Left lung (tissue), 4 donors: ENCODE measurements at regions not wholly inside any gene's neighbourhood (a gene's known extent, or its start where the extent isn't known, plus 50 kb on each side); places are given as distances from the start of the nearest gene placed in this dataset.
"Not testable (repeated sequence)": the region's sequence is repeated elsewhere in the genome, so short reads cannot be mapped to it uniquely, and the experiment has no call there.

ENCODE experiments used
- ATAC-seq: fragments of 200-7000 bp; cut with Tn5 transposase; one replicate; pipeline ENCODE4 v1.9.1; 2020; ENCODE audit warnings: moderate library complexity
- DNase-seq, 4 donors: peaks; one replicate each; pipeline ENCODE4 v3.0.0-alpha.2; 2013 to 2020
- H3K27ac ChIP-seq, 2 donors: fragments of 200-600 bp; sonication (generic) in 1 of 2; one replicate each; pipeline versions ENCODE4 v1.5.0 to v1.8.0; 2020 to 2021
- H3K27me3 ChIP-seq, 2 donors: fragments of 200-600 bp; sonication (generic) in 1 of 2; one replicate each; pipeline versions ENCODE4 v1.5.0 to v1.8.0; 2020 to 2021
- H3K36me3 ChIP-seq, 2 donors: fragments of 200-600 bp; sonication (generic) in 1 of 2; one replicate each; pipeline versions ENCODE4 v1.5.0 to v1.8.0; 2020 to 2021
- H3K4me1 ChIP-seq, 2 donors: fragments of 200-600 bp; one replicate each; pipeline ENCODE4 v1.8.0; 2021
- H3K4me3 ChIP-seq, 2 donors: fragments of 200-600 bp; sonication (generic) in 1 of 2; one replicate each; pipeline versions ENCODE4 v1.5.0 to v1.8.0; 2020 to 2021; ENCODE audit warnings: mild to moderate bottlenecking in 1 of 2
- H3K9me3 ChIP-seq, 2 donors: fragments of 200-600 bp; sonication (generic) in 1 of 2; one replicate each; pipeline versions ENCODE4 v1.5.0 to v1.8.0; 2020 to 2021
- CTCF ChIP-seq, 2 donors: fragments of 200-600 bp; sonication (generic) in 1 of 2; IDR thresholded peaks; one replicate each; pipeline versions ENCODE4 v1.5.0 to v1.8.0; 2021; ENCODE audit warnings: antibody characterized with exemption in 2 of 2
- intact Hi-C, 2 donors: fragments of 100-400 bp; cut with DNase I; formaldehyde crosslinking; loops; one replicate each; pipeline versions ENCODE4 v1.11.2 to v1.14.2; 2022
- donor health status: DM: no; HTN: yes; CAD: no.
- donor health status: DM: no; HTN: no; CAD: no.

DNA sequence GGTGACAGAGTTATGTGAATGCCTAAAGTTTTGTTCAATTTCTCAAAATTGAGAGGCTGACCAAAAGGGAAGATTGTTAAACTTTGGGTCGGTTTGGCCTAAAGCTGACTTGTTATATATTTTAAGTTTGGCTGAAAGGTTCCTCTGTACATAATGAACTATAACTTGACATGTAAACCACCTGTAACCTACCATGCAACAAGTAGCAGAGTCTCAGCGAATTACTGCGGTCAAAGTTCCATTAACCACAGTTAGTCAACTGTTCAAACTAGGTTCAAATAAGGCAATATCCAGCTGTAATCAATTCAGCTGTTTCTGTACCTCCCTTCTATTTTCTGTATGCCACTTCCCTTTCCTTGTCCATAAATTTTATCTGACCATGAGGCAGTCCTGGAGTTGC is 325.1 kb upstream of the NMUR2 start:
- Histone ChIP-seq H3K36me3 (no peaks in the 10 kb centered on the region), H3K27ac (no peak overlapping the region), H3K4me1 (no peaks in the 10 kb centered on the region), H3K9me3 (peaks cover 0 to 18% of the 10 kb centered on the region in 2 donors), H3K4me3 (no peak overlapping the region), H3K27me3 (no peaks in the 10 kb centered on the region)
- DNase-seq (no peak), ATAC-seq (no peak)
- intact Hi-C loops = no loop called here
- no peak for TF ChIP-seq CTCF (IDR thresholded peaks at IDR 0.05)

DNA sequence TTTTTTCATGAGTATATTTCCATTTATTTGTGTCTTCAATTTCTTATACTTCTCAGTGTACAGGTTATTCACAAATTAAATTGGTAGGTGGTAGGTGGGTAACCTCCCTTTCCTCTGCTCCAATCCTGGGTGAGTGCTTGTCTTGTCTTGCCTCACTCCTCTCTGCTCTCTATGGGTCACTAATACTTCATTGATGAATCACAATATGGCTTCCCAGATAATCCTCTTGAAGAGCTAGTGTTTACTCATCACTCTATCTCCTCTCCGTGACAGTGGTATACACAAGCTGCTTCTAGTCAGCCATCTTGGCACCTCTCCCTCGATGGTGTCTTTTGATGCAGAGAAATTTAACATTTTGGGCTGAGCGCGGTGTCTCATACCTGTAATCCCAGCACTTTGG is 331.8 kb upstream of the NMUR2 start:
- H3K36me3 ChIP-seq = no peaks in the 10 kb centered on the region
- H3K27ac ChIP-seq = no peak overlapping the region
- no peaks in the 10 kb centered on the region for H3K27me3 ChIP-seq
- peaks cover 0 to 29% of the 10 kb centered on the region in 2 donors for H3K9me3 ChIP-seq
- no peaks in the 10 kb centered on the region for H3K4me1 ChIP-seq
- DNase-seq = no peak
- no peak for ATAC-seq
- TF ChIP-seq CTCF (IDR thresholded peaks at IDR 0.05) = no peak
- intact Hi-C loops = no loop called here
- H3K4me3 ChIP-seq = no peak overlapping the region

- intact Hi-C loops = no loop called here
- H3K4me3 ChIP-seq = no peak overlapping the region
- H3K36me3 ChIP-seq = no peaks in the 10 kb centered on the region
- H3K4me1 ChIP-seq = no peaks in the 10 kb centered on the region
- H3K27ac ChIP-seq = no peak overlapping the region
- peaks cover 0 to 29% of the 10 kb centered on the region in 2 donors for H3K9me3 ChIP-seq
- DNase-seq (no peak), ATAC-seq (no peak)
- TF ChIP-seq CTCF (IDR thresholded peaks at IDR 0.05) = no peak
- no peaks in the 10 kb centered on the region for H3K27me3 ChIP-seq
Observed at GRCh38 chr5:152739916-152740315, 334.8 kb upstream of the NMUR2 start.

DNA sequence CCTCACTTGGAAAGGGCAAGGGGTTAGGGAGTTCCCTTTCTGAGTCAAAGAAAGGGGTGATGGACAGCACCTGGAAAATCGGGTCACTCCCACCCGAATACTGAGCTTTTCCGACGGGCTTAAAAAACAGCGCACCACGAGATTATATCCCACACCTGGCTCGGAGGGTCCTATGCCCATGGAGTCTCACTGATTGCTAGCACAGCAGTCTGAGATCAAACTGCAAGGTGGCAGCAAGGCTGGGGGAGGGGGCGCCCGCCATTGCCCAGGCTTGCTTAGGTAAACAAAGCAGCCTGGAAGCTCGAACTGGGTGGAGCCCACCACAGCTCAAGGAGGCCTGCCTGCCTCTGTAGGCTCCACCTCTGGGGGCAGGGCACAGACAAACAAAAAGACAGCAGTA is 336.0 kb upstream of the NMUR2 start:
- DNase-seq, H3K4me3 ChIP-seq, intact Hi-C loops: not testable (repeated sequence)

GRCh38 chr5:152787709-152788217 is 382.7 kb upstream of the NMUR2 start:
- DNase-seq, ATAC-seq, H3K36me3 ChIP-seq, intact Hi-C loops, H3K4me1 ChIP-seq, H3K4me3 ChIP-seq, H3K27ac ChIP-seq, H3K27me3 ChIP-seq: not testable (repeated sequence)
- H3K9me3 ChIP-seq = peaks cover 0 to 13% of the 10 kb centered on the region in 2 donors

More for the DNA sequence above, 336.0 kb upstream of the NMUR2 start:
- H3K4me1 ChIP-seq, ATAC-seq, H3K36me3 ChIP-seq, H3K27ac ChIP-seq, H3K27me3 ChIP-seq: not testable (repeated sequence)
- H3K9me3 ChIP-seq = peaks cover 0 to 29% of the 10 kb centered on the region in 2 donors

GRCh38 chr5:152801886-152802285 is 396.8 kb upstream of the NMUR2 start:
- Histone ChIP-seq H3K27ac (no peak overlapping the region), H3K4me3 (no peak overlapping the region), H3K4me1 (no peaks in the 10 kb centered on the region), H3K36me3 (no peaks in the 10 kb centered on the region), H3K27me3 (no peaks in the 10 kb centered on the region), H3K9me3 (no peaks in the 10 kb centered on the region)
- no peak for TF ChIP-seq CTCF (IDR thresholded peaks at IDR 0.05)
- no peak for ATAC-seq
- intact Hi-C loops = no loop called here
- DNase-seq = peak in 2 of 4 donors; percentile 28 to 43
